IMR-90 (cell line): ENCODE measurements at regions not wholly inside any gene's neighbourhood (a gene's known extent, or its start where the extent isn't known, plus 50 kb on each side); places are given as distances from the start of the nearest gene placed in this dataset.

ENCODE experiments used
- ATAC-seq: fragments of 200-7000 bp; cut with Tn5 transposase; 2 replicates; pipeline ENCODE4 v1.9.1; 2020; ENCODE audit warnings: low read depth, mild to moderate bottlenecking, moderate library complexity
- BruUV-seq: library from RNA; stranded (reverse); fragments of 400-500 nt; replicated peaks from 2 replicates; lab custom pipeline; 2021; lab: Mats Ljungman, UMichigan
- CTCF ChIA-PET: fragments of 300-600 bp; formaldehyde crosslinking; extraction: SDS; loops from one replicate; lab custom pipeline; 2021; ENCODE audit warnings: antibody characterized with exemption; lab: Yijun Ruan, JAX
- POLR2A ChIA-PET: fragments of 300-600 bp; sonication (Branson Sonifier 250); formaldehyde crosslinking; loops from one replicate; lab custom pipeline; 2022; ENCODE audit warnings: antibody characterized with exemption; ENCODE audit not compliant: unreplicated experiment; lab: Charles Lee
- DNase-seq: peaks from one replicate; pipeline ENCODE4 v3.0.0; 2013
- H2AFZ ChIP-seq: replicated peaks from 2 replicates; pipeline ENCODE3; 2013; ENCODE audit warnings: low read length, mild to moderate bottlenecking; ENCODE audit not compliant: poor library complexity
- H2AK5ac ChIP-seq: 2 replicates; pipeline ENCODE4 v1.6.1; 2013; ENCODE audit warnings: low read depth, low read length, inconsistent platforms
- H2AK9ac ChIP-seq: replicated peaks from 2 replicates; pipeline ENCODE3; 2013; ENCODE audit warnings: mild to moderate bottlenecking, low read depth, low read length, moderate library complexity; ENCODE audit not compliant: poor library complexity
- H2BK120ac ChIP-seq: 2 replicates; pipeline ENCODE4 v1.6.1; 2013; ENCODE audit warnings: low read depth, low read length, inconsistent platforms
- H2BK15ac ChIP-seq: 3 replicates; pipeline ENCODE4 v1.6.1; 2013; ENCODE audit warnings: low read depth, low read length, inconsistent platforms
- H2BK20ac ChIP-seq: 2 replicates; pipeline ENCODE4 v1.6.1; 2013; ENCODE audit warnings: low read depth, mild to moderate bottlenecking, inconsistent platforms, low read length, moderate library complexity
- H2BK5ac ChIP-seq: 2 replicates; pipeline ENCODE4 v1.6.1; 2013; ENCODE audit warnings: mild to moderate bottlenecking, low read depth, low read length, inconsistent platforms; ENCODE audit not compliant: poor library complexity, severe bottlenecking
- H3K14ac ChIP-seq: replicated peaks from 2 replicates; pipeline ENCODE4 v1.6.1; 2013; ENCODE audit warnings: low read depth, low read length, inconsistent platforms
- H3K18ac ChIP-seq: 2 replicates; pipeline ENCODE4 v1.6.1; 2013; ENCODE audit warnings: low read depth, low read length, control low read depth
- H3K23ac ChIP-seq: 2 replicates; pipeline ENCODE4 v1.6.1; 2013; ENCODE audit warnings: low read depth, low read length, inconsistent platforms
- H3K27ac ChIP-seq: 2 replicates; pipeline ENCODE4 v1.5.1; 2013; ENCODE audit warnings: mild to moderate bottlenecking, control low read depth, low read length; ENCODE audit not compliant: insufficient read depth
- H3K27me3 ChIP-seq: 2 replicates; pipeline ENCODE4 v1.6.1; 2013; ENCODE audit warnings: low read length; ENCODE audit not compliant: control insufficient read depth, insufficient read depth
- H3K36me3 ChIP-seq: 2 replicates; pipeline ENCODE4 v1.6.1; 2013; ENCODE audit warnings: low read length, mixed read lengths; ENCODE audit not compliant: control insufficient read depth, insufficient read depth
- H3K4ac ChIP-seq: 2 replicates; pipeline ENCODE4 v1.6.1; 2013; ENCODE audit warnings: low read depth, low read length, inconsistent platforms
- H3K4me1 ChIP-seq: 2 replicates; pipeline ENCODE4 v1.6.1; 2013; ENCODE audit warnings: low read length, mixed read lengths; ENCODE audit not compliant: control insufficient read depth, insufficient read depth
- H3K4me2 ChIP-seq: 2 replicates; pipeline ENCODE4 v1.6.1; 2013; ENCODE audit warnings: low read depth, mild to moderate bottlenecking, control low read depth, low read length, moderate library complexity
- H3K4me3 ChIP-seq: 2 replicates; pipeline ENCODE4 v1.5.1; 2013; ENCODE audit warnings: low read depth, mild to moderate bottlenecking, control low read depth, low read length, moderate library complexity; ENCODE audit not compliant: insufficient read depth
- H3K56ac ChIP-seq: 2 replicates; pipeline ENCODE4 v1.6.1; 2013; ENCODE audit warnings: low read length, inconsistent platforms; ENCODE audit not compliant: insufficient read depth; ENCODE audit errors: extremely low read depth
- H3K79me1 ChIP-seq, 2 experiments: 2 replicates each; pipeline ENCODE4 v1.6.1; 2013; ENCODE audit warnings: low read length in 2 of 2, inconsistent platforms in 1 of 2, low read depth in 1 of 2
- H3K9ac ChIP-seq: 2 replicates; pipeline ENCODE4 v1.6.1; 2013; ENCODE audit warnings: low read depth, low read length, control low read depth
- H3K9me1 ChIP-seq: 2 replicates; pipeline ENCODE4 v1.6.1; 2013; ENCODE audit warnings: low read length, inconsistent platforms; ENCODE audit not compliant: insufficient read depth
- H3K9me3 ChIP-seq: 2 replicates; pipeline ENCODE4 v1.6.1; 2013; ENCODE audit warnings: low read length; ENCODE audit not compliant: control insufficient read depth, insufficient read depth
- H4K20me1 ChIP-seq: 2 replicates; pipeline ENCODE4 v1.6.1; 2013; ENCODE audit warnings: low read length, inconsistent platforms; ENCODE audit not compliant: insufficient read depth
- H4K5ac ChIP-seq: 2 replicates; pipeline ENCODE4 v1.6.1; 2013; ENCODE audit warnings: mild to moderate bottlenecking, low read depth, low read length, control low read depth
- H4K8ac ChIP-seq, 2 experiments: 2 replicates each; pipeline ENCODE4 v1.6.1; 2013; ENCODE audit warnings: low read depth in 2 of 2, low read length in 2 of 2, control low read depth in 1 of 2, inconsistent platforms in 1 of 2
- H4K91ac ChIP-seq: 2 replicates; pipeline ENCODE4 v1.6.1; 2013; ENCODE audit warnings: low read depth, low read length, inconsistent platforms; ENCODE audit not compliant: insufficient read depth
- ELK1 ChIP-seq: fragments of 150-350 bp; IDR thresholded peaks from 2 replicates; pipeline ENCODE4 v1.6.1; 2016; ENCODE audit warnings: low read depth, mild to moderate bottlenecking, low read length, moderate library complexity, borderline replicate concordance
- FOS ChIP-seq: fragments of 150-350 bp; IDR thresholded peaks from 2 replicates; pipeline ENCODE4 v1.6.1; 2016; ENCODE audit warnings: low read depth, low read length
- RCOR1 ChIP-seq: IDR thresholded peaks from 2 replicates; pipeline ENCODE4 v1.6.1; 2012; ENCODE audit warnings: mild to moderate bottlenecking, low read length, improper control_type of control experiment; ENCODE audit not compliant: insufficient replicate concordance
- SMC3 ChIP-seq: fragments of 150-350 bp; IDR thresholded peaks from 2 replicates; pipeline ENCODE4 v1.6.1; 2016; ENCODE audit warnings: low read depth, mild to moderate bottlenecking, antibody characterized with exemption, low read length, moderate library complexity
- WGBS, 2 experiments: methylation state at CpG; one replicate each; pipeline versions ENCODE4 v1.1.5 to v1.1.7; 2013; ENCODE audit warnings: missing lambda C conversion rate in 2 of 2; ENCODE audit not compliant: insufficient read length in 1 of 2; ENCODE audit errors: extremely low coverage in 2 of 2; 5-methylcytosine and 5-hydroxymethylcytosine counted together
- dilution Hi-C: fragments of 300-500 bp; cut with HindIII; formaldehyde crosslinking; loops from one replicate; pipeline ENCODE4 v1.14.3; 2018; ENCODE audit warnings: low sequenced_read_pairs; ENCODE audit not compliant: unreplicated experiment
- in situ Hi-C: fragments of 300-500 bp; cut with MboI; formaldehyde crosslinking; loops from 3 replicates; pipeline ENCODE4 v1.14.3; 2019; ENCODE audit warnings: low sequenced_read_pairs, inconsistent platforms, mixed read lengths
- intact Hi-C: fragments of 100-400 bp; cut with micrococcal nuclease; formaldehyde crosslinking; loops from 2 replicates; pipeline ENCODE4 v1.10.0; 2022

GRCh38 chr20:40287683-40288082 is 401.4 kb downstream of the MAFB start:
- intact Hi-C loops: no loop called here
- DNase-seq (no peak), ATAC-seq (no peak)
- Histone ChIP-seq H2BK20ac (no peak overlapping the region), H2BK15ac (no peak overlapping the region), H2BK120ac (no peak overlapping the region), H4K91ac (no peak overlapping the region), H3K9me3 (no peaks in the 10 kb centered on the region), H3K56ac (no peak overlapping the region), H4K8ac (no peak overlapping the region), H2AK9ac (no peak overlapping the region), H3K9ac (no peak overlapping the region), H3K4me2 (no peak overlapping the region), H3K14ac (no peak overlapping the region), H2AK5ac (no peak overlapping the region), H4K5ac (no peak overlapping the region), H2BK5ac (no peak overlapping the region), H3K4me1 (no peaks in the 10 kb centered on the region), H3K27ac (no peak overlapping the region), H3K4me3 (no peak overlapping the region), H3K18ac (no peak overlapping the region), H4K20me1 (no peaks in the 10 kb centered on the region), H3K27me3 (no peaks in the 10 kb centered on the region), H2AFZ (no peak overlapping the region), H3K79me1 (no peaks in the 10 kb centered on the region), H3K36me3 (no peaks in the 10 kb centered on the region), H3K4ac (no peak overlapping the region), H3K23ac (no peak overlapping the region), H3K9me1 (no peaks in the 10 kb centered on the region)
- BruUV-seq: no TSS peak
- TF ChIP-seq ELK1: no peak
- no peak for TF ChIP-seq FOS
- TF ChIP-seq SMC3: no peak
- TF ChIP-seq RCOR1: no peak
- dilution Hi-C loops: no loop called here
- no CpG with 5 or more reads among the region's 2 CpGs for WGBS, 2 experiments
- POLR2A ChIA-PET: no interaction called here
- in situ Hi-C loops: no loop called here
- CTCF ChIA-PET: no interaction called here
